Right lobe of liver (tissue), 6 donors: ENCODE measurements at regions not wholly inside any gene's neighbourhood (a gene's known extent, or its start where the extent isn't known, plus 50 kb on each side); places are given as distances from the start of the nearest gene placed in this dataset.
A peak's percentile ranks its signal among the peaks of the same experiment; 100 is the strongest.

ENCODE experiments used
- ATAC-seq, 4 donors: fragments of 200-7000 bp; cut with Tn5 transposase; one replicate each; pipeline ENCODE4 v1.9.1; 2020; ENCODE audit warnings: mild to moderate bottlenecking in 4 of 4, moderate library complexity in 4 of 4
- DNase-seq, 3 donors: peaks; one replicate each; pipeline ENCODE4 v3.0.0-alpha.2; 2020
- H3K27ac ChIP-seq, 3 donors: fragments of 200-600 bp; one replicate each; pipeline ENCODE4 v1.8.0; 2022
- H3K27me3 ChIP-seq, 2 donors: fragments of 200-600 bp; one replicate each; pipeline ENCODE4 v1.8.0; 2022
- H3K36me3 ChIP-seq, 4 donors: fragments of 200-600 bp; sonication (generic) in 1 of 4; one replicate each; pipeline versions ENCODE4 v1.5.1 to v1.8.0; 2017 to 2022; ENCODE audit warnings: control low read depth in 1 of 4
- H3K4me1 ChIP-seq, 4 donors: fragments of 200-600 bp; sonication (generic) in 1 of 4; one replicate each; pipeline versions ENCODE4 v1.5.1 to v1.8.0; 2017 to 2022; ENCODE audit warnings: control low read depth in 1 of 4
- H3K4me3 ChIP-seq, 3 donors: fragments of 200-600 bp; one replicate each; pipeline ENCODE4 v1.8.0; 2022
- H3K9me3 ChIP-seq, 4 donors: fragments of 200-600 bp; sonication (generic) in 1 of 4; one replicate each; pipeline versions ENCODE4 v1.5.1 to v1.8.0; 2017 to 2022; ENCODE audit warnings: control low read depth in 1 of 4
- POLR2A ChIP-seq: fragments of 450-650 bp; IDR thresholded peaks from one replicate; pipeline ENCODE4 v1.6.1; 2017; ENCODE audit warnings: antibody characterized with exemption, mild to moderate bottlenecking
- WGBS: methylation state at CpG from one replicate; pipeline ENCODE4 v1.1.6; 2018; ENCODE audit warnings: low coverage, low lambda C conversion rate; ENCODE audit not compliant: insufficient coverage; ENCODE audit errors: missing lambda C conversion rate; 5-methylcytosine and 5-hydroxymethylcytosine counted together
- intact Hi-C, 2 donors: fragments of 100-400 bp; cut with DNase I; formaldehyde crosslinking; loops; one replicate each; pipeline versions ENCODE4 v1.11.2 to v1.14.1; 2022
- TF ChIP-seq, protein P1 (sequence below), 4 donors: fragments of 200-600 bp in 3 of 4; fragments of 450-650 bp in 1 of 4; IDR thresholded peaks; one replicate each; pipeline versions ENCODE4 v1.5.1 to v1.8.0; 2016 to 2022; ENCODE audit warnings: antibody characterized with exemption in 4 of 4, mild to moderate bottlenecking in 2 of 4
- donor health status: DM: no; HTN: yes; CAD: no.
- donor health status: DM: no; HTN: no; CAD: no.
- donor health status: DM: no; HTN: no; CAD: no.
- donor health status: DM: no; HTN: yes; CAD: no.
- donor health status: DM: no; HTN: yes; CAD: no.

- no peaks in the 10 kb centered on the region for H3K36me3 ChIP-seq
- ATAC-seq (no peak), DNase-seq (no peak)
- intact Hi-C loops: no loop called here
- no peak overlapping the region for H3K27ac ChIP-seq
- no peaks in the 10 kb centered on the region for H3K4me1 ChIP-seq
- TF ChIP-seq POLR2A: no peak
- TF ChIP-seq, protein P1, sequence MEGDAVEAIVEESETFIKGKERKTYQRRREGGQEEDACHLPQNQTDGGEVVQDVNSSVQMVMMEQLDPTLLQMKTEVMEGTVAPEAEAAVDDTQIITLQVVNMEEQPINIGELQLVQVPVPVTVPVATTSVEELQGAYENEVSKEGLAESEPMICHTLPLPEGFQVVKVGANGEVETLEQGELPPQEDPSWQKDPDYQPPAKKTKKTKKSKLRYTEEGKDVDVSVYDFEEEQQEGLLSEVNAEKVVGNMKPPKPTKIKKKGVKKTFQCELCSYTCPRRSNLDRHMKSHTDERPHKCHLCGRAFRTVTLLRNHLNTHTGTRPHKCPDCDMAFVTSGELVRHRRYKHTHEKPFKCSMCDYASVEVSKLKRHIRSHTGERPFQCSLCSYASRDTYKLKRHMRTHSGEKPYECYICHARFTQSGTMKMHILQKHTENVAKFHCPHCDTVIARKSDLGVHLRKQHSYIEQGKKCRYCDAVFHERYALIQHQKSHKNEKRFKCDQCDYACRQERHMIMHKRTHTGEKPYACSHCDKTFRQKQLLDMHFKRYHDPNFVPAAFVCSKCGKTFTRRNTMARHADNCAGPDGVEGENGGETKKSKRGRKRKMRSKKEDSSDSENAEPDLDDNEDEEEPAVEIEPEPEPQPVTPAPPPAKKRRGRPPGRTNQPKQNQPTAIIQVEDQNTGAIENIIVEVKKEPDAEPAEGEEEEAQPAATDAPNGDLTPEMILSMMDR (IDR thresholded peaks at IDR 0.05): no peak
- 42% methylated on average over 4 of the region's 4 CpGs for WGBS
- H3K9me3 ChIP-seq: no peaks in the 10 kb centered on the region
- H3K27me3 ChIP-seq: no peaks in the 10 kb centered on the region
- H3K4me3 ChIP-seq: no peak overlapping the region
These were observed 275.3 kb downstream of the TMX3 start for GRCh38 chr18:68439642-68440041.

DNA sequence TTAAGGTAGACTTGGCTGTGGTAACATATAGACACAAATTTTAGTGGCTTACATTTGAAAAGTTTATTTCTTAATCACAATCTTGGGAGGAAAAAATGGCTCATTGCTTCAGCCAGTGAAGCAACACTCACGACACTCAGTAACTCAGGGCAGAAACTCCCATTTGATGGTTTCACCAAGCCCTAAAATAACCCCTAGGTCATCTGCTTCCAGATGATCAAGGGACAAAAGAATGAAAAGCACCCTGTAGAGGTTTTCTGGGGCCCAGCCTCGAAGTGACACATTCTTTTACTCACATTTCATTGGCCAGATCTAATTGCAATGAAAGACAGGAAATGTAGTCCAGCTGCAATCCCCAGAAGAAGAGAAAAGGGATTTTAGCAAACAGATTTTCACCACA lies 275.9 kb downstream of the TMX3 start:
- no peak for TF ChIP-seq POLR2A
- TF ChIP-seq, protein P1 (IDR thresholded peaks at IDR 0.05): no peak
- Histone ChIP-seq H3K27ac (no peak overlapping the region), H3K27me3 (no peaks in the 10 kb centered on the region), H3K9me3 (no peaks in the 10 kb centered on the region), H3K36me3 (no peaks in the 10 kb centered on the region), H3K4me3 (no peak overlapping the region), H3K4me1 (no peaks in the 10 kb centered on the region)
- intact Hi-C loops: no loop called here
- no peak for DNase-seq
- peak in 1 of 4 donors; percentile 29 for ATAC-seq
- 24% methylated on average over 2 of the region's 2 CpGs for WGBS

- DNase-seq (no peak), ATAC-seq (no peak)
- intact Hi-C loops: no loop called here
- Histone ChIP-seq H3K36me3 (no peaks in the 10 kb centered on the region), H3K27me3 (no peaks in the 10 kb centered on the region), H3K27ac (no peak overlapping the region), H3K9me3 (no peaks in the 10 kb centered on the region), H3K4me1 (no peaks in the 10 kb centered on the region), H3K4me3 (no peak overlapping the region)
- TF ChIP-seq, protein P1 (IDR thresholded peaks at IDR 0.05): no peak
- TF ChIP-seq POLR2A: no peak
- 68% methylated on average over 3 of the region's 3 CpGs for WGBS
These were observed 276.4 kb downstream of the TMX3 start for GRCh38 chr18:68438536-68438935.

- Histone ChIP-seq H3K36me3 (no peaks in the 10 kb centered on the region), H3K27ac (no peak overlapping the region), H3K9me3 (no peaks in the 10 kb centered on the region), H3K4me1 (no peaks in the 10 kb centered on the region), H3K4me3 (no peak overlapping the region), H3K27me3 (no peaks in the 10 kb centered on the region)
- WGBS: 67% methylated on average over 5 of the region's 5 CpGs
- intact Hi-C loops: no loop called here
- ATAC-seq: no peak
- TF ChIP-seq POLR2A: no peak
- TF ChIP-seq, protein P1 (IDR thresholded peaks at IDR 0.05): no peak
- no peak for DNase-seq
These were observed 278.4 kb downstream of the TMX3 start for GRCh38 chr18:68436485-68436884.

DNA sequence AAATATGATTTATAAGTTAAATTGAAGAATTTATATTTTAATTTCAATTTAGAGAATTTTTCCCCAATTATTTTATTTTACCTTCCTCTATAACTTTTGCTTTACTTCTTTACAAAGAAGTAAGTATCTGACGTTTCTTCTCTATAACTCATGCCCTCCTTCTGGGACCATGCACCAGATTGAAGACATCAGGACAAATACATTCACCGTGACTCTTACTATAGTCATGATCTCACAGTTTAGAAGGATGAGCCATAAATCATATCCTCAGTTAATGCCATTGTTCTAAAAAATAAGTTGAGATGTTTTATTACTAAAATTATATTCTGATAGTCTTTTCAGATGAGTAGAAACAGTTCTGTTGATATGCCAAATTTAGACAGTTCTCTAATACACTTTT lies 279.3 kb downstream of the TMX3 start:
- Histone ChIP-seq H3K36me3 (no peaks in the 10 kb centered on the region), H3K27ac (no peak overlapping the region), H3K4me3 (no peak overlapping the region), H3K27me3 (no peaks in the 10 kb centered on the region), H3K4me1 (no peaks in the 10 kb centered on the region), H3K9me3 (no peaks in the 10 kb centered on the region)
- DNase-seq: no peak
- no peak for TF ChIP-seq POLR2A
- TF ChIP-seq, protein P1 (IDR thresholded peaks at IDR 0.05): no peak
- WGBS: 65% methylated on average over 2 of the region's 2 CpGs
- ATAC-seq: no peak
- intact Hi-C loops: no loop called here
